A549 (cell line): ENCODE measurements at regions not wholly inside any gene's neighbourhood (a gene's known extent, or its start where the extent isn't known, plus 50 kb on each side); places are given as distances from the start of the nearest gene placed in this dataset.

Experiments
- ATAC-seq, 2 experiments: fragments of 200-7000 bp in 1 of 2; fragments of >200 bp in 1 of 2; cut with Nextera tagmentation in 1 of 2; cut with Tn5 transposase in 1 of 2; 3 replicates each; pipeline versions ENCODE4 v1.8.0 to v1.9.1; 2018 to 2020; ENCODE audit warnings: mild to moderate bottlenecking in 1 of 2, moderate library complexity in 1 of 2
- CTCF ChIA-PET: fragments of 300-600 bp; sonication (Branson Sonifier 250); formaldehyde crosslinking; extraction: SDS; loops from one replicate; lab custom pipeline; 2021; ENCODE audit warnings: antibody characterized with exemption, inconsistent platforms; lab: Yijun Ruan, JAX
- POLR2A ChIA-PET: fragments of 350-600 bp; formaldehyde crosslinking; extraction: SDS; loops from one replicate; lab custom pipeline; 2021; ENCODE audit warnings: antibody characterized with exemption, inconsistent platforms; lab: Yijun Ruan, JAX
- DNase-seq, 2 experiments: peaks; one replicate each; pipeline versions ENCODE4 v3.0.0 to v3.0.0-alpha.2; 2011 to 2016; ENCODE audit warnings: low read depth in 1 of 2, low spot score in 1 of 2
- FAIRE-seq: peaks from 2 replicates; lab custom pipeline; 2011; peaks lifted over from hg19 to GRCh38; lab: Jason Lieb, UNC
- H3K27ac ChIP-seq, 2 experiments: fragments of >200 bp; sonication (Bioruptor Twin); formaldehyde crosslinking; 3 replicates each; pipeline ENCODE4 v1.5.1; 2016 to 2017
- H3K4me1 ChIP-seq: fragments of >200 bp; sonication (Bioruptor Twin); formaldehyde crosslinking; 3 replicates; pipeline ENCODE4 v1.6.1; 2016
- H3K4me2 ChIP-seq: fragments of >200 bp; sonication (Bioruptor Twin); formaldehyde crosslinking; 3 replicates; pipeline ENCODE4 v1.6.1; 2016
- H3K4me3 ChIP-seq: fragments of >200 bp; sonication (Bioruptor Twin); formaldehyde crosslinking; 3 replicates; pipeline ENCODE4 v1.5.1; 2016
- H3K9me3 ChIP-seq: fragments of >200 bp; sonication (Bioruptor Twin); formaldehyde crosslinking; 3 replicates; pipeline ENCODE4 v1.6.1; 2016
- CBX8 ChIP-seq: fragments of 200-600 bp; sonication (generic); IDR thresholded peaks from 2 replicates; pipeline ENCODE4 v1.6.1; 2016
- CEBPB ChIP-seq, 2 experiments: fragments of >200 bp in 1 of 2; sonication (Bioruptor Twin) in 1 of 2; formaldehyde crosslinking in 1 of 2; IDR thresholded peaks; 2 replicates each; pipeline ENCODE4 v1.6.1; 2012 to 2016
- EHF ChIP-seq: fragments of 250-450 bp; sonication (Bioruptor Pico); IDR thresholded peaks from 2 replicates; pipeline ENCODE4 v1.5.0; 2020; ENCODE audit warnings: mild to moderate bottlenecking
- EHMT2 ChIP-seq: fragments of 200-600 bp; sonication (generic); IDR thresholded peaks from 2 replicates; pipeline ENCODE4 v1.6.1; 2016; ENCODE audit warnings: antibody characterized with exemption, low read depth, mild to moderate bottlenecking, moderate library complexity
- EP300 ChIP-seq, 2 experiments: fragments of >200 bp; sonication (Bioruptor Twin); formaldehyde crosslinking; IDR thresholded peaks; 2 replicates in 1 of 2; 3 replicates in 1 of 2; pipeline ENCODE4 v1.6.1; 2016 to 2017
- FOSB ChIP-seq: fragments of 250-450 bp; sonication (Bioruptor Pico); IDR thresholded peaks from 2 replicates; pipeline ENCODE4 v1.5.0; 2020; ENCODE audit warnings: mild to moderate bottlenecking, moderate library complexity
- GATA3 ChIP-seq: IDR thresholded peaks from 2 replicates; pipeline ENCODE4 v1.6.1; 2012; ENCODE audit warnings: borderline replicate concordance
- HOXB13 ChIP-seq: fragments of 250-450 bp; sonication (Bioruptor Pico); IDR thresholded peaks from 2 replicates; pipeline ENCODE4 v1.5.0; 2020; ENCODE audit warnings: low read depth, mild to moderate bottlenecking, moderate library complexity
- MYC ChIP-seq: IDR thresholded peaks from 2 replicates; pipeline ENCODE4 v1.6.1; 2012; ENCODE audit warnings: mild to moderate bottlenecking, inconsistent platforms, low read length, improper control_type of control experiment, borderline replicate concordance
- PHF8 ChIP-seq: fragments of 200-600 bp; sonication (generic); IDR thresholded peaks from 2 replicates; pipeline ENCODE4 v1.6.1; 2016; ENCODE audit warnings: low read depth, mild to moderate bottlenecking, antibody characterized with exemption, moderate library complexity, borderline replicate concordance
- POLR2A ChIP-seq: IDR thresholded peaks from 2 replicates; pipeline ENCODE4 v1.6.1; 2012; ENCODE audit warnings: mild to moderate bottlenecking, low read length
- POLR2AphosphoS2 ChIP-seq: conservative IDR thresholded peaks from 2 replicates; pipeline ENCODE4 v1.6.1; 2012; ENCODE audit warnings: low read length, improper control_type of control experiment, inconsistent platforms
- RAD21 ChIP-seq, 2 experiments: fragments of >200 bp in 1 of 2; sonication (Bioruptor Twin) in 1 of 2; formaldehyde crosslinking in 1 of 2; IDR thresholded peaks in 1 of 2; conservative IDR thresholded peaks in 1 of 2; 2 replicates in 1 of 2; 3 replicates in 1 of 2; pipeline ENCODE4 v1.6.1; 2012 to 2018; ENCODE audit warnings: inconsistent platforms in 1 of 2
- RNF2 ChIP-seq: fragments of 200-600 bp; sonication (generic); IDR thresholded peaks from 2 replicates; pipeline ENCODE4 v1.6.1; 2016; ENCODE audit warnings: low read depth, mild to moderate bottlenecking, antibody characterized with exemption, moderate library complexity, borderline replicate concordance
- TFCP2L1 ChIP-seq: fragments of 250-450 bp; sonication (Bioruptor Pico); IDR thresholded peaks from 2 replicates; pipeline ENCODE4 v1.5.0; 2021; ENCODE audit warnings: mild to moderate bottlenecking
- ZSCAN20 ChIP-seq: fragments of 250-450 bp; sonication (Bioruptor Pico); IDR thresholded peaks from 2 replicates; pipeline ENCODE4 v1.8.0; 2022; ENCODE audit warnings: mild to moderate bottlenecking, moderate library complexity
- WGBS: methylation state at CpG from one replicate; pipeline ENCODE4 v1.1.6; 2017; ENCODE audit errors: missing lambda C conversion rate; 5-methylcytosine and 5-hydroxymethylcytosine counted together
- TF ChIP-seq, protein P1 (sequence below): IDR thresholded peaks from 2 replicates; pipeline ENCODE4 v1.6.1; 2012
- TF ChIP-seq, protein P2 (sequence below): fragments of >200 bp; sonication (Bioruptor Twin); formaldehyde crosslinking; IDR thresholded peaks from 2 replicates; pipeline ENCODE4 v1.6.1; 2016
- TF ChIP-seq, protein P3 (sequence below): fragments of 250-450 bp; sonication (Bioruptor Pico); IDR thresholded peaks from 2 replicates; pipeline ENCODE4 v1.5.0; 2020; ENCODE audit warnings: low read depth, mild to moderate bottlenecking, moderate library complexity
- TF ChIP-seq, protein P4 (sequence below): fragments of >200 bp; sonication (Bioruptor Twin); formaldehyde crosslinking; IDR thresholded peaks from 3 replicates; pipeline ENCODE4 v1.6.1; 2016

DNA sequence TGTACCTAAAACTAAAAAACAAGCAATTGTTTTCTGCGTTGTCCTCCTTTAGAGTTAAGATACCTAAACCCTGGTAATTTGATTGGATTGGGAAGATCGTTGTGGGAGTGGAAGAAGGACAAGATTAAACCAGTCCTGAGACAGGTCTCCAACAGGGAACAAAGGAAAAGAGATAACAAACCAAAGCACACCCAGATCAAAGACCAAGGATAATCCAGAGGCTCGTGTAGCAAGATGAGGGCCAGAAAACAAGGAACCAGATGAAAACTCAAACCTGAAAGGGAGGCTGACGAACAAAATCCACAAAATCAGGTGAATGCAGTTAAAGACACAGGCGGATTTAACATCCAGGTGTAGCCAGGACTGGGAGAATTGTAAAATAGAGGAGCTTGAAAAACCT is 618.1 kb downstream of the SLCO4C1 start:
- ATAC-seq (peak in 1 of 2 experiments; percentile 23; a peak in 2 of 6 replicates), DNase-seq (no peak), FAIRE-seq (no peak)
- WGBS: 46% methylated on average over 5 of the region's 5 CpGs
- no peak for TF ChIP-seq EHF (CRISPR knock-in tag)
- TF ChIP-seq, protein P1, sequence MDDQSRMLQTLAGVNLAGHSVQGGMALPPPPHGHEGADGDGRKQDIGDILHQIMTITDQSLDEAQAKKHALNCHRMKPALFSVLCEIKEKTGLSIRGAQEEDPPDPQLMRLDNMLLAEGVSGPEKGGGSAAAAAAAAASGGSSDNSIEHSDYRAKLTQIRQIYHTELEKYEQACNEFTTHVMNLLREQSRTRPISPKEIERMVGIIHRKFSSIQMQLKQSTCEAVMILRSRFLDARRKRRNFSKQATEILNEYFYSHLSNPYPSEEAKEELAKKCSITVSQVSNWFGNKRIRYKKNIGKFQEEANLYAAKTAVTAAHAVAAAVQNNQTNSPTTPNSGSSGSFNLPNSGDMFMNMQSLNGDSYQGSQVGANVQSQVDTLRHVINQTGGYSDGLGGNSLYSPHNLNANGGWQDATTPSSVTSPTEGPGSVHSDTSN: no peak
- no peak overlapping the region for H3K27ac ChIP-seq
- H3K9me3 ChIP-seq: no peaks in the 10 kb centered on the region
- H3K4me3 ChIP-seq: no peak overlapping the region
- CTCF ChIA-PET: interaction anchor here (0.6 to 2.1 kb wide), 10 partner anchors 9 to 1254 kb away, joined by 3 to 10 read pairs (median 4); no protein-coding TSS in a partner anchor
- POLR2A ChIA-PET: no interaction called here
- 0 out of 3 replicates have a peak, but pooled peaks cover 19% of the 10 kb centered on the region for H3K4me1 ChIP-seq
- H3K4me2 ChIP-seq: peak overlapping the region; percentile 62

DNA sequence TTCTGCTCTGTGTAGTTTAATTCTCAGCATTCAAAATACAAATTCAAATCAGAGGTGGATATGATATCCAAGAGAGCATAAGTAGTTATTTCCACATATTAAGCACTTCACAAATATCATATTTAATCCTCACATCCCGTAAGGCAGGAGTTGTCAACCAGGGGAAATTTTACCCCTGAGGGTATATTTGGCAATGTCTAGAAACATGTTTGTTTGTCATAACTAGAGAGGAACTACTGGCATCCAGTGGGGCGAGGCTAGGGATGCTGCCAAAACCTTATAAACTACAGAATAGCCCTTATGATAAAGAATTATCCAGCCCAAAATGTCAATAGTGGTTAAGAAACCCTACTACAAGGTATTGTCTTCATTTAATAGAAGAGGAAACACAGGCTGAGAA is 619.4 kb downstream of the SLCO4C1 start:
- ATAC-seq (peak in 1 of 2 experiments; percentile 44; a peak in 3 of 6 replicates), FAIRE-seq (no peak), DNase-seq (peak in 1 of 2 experiments; percentile 53)
- Histone ChIP-seq H3K4me1 (0 out of 3 replicates have a peak, but pooled peaks cover 19% of the 10 kb centered on the region), H3K4me2 (peak overlapping the region; percentile 19), H3K4me3 (no peak overlapping the region), H3K27ac (no peak overlapping the region; a peak in 1 of 6 replicates), H3K9me3 (no peaks in the 10 kb centered on the region)
- POLR2A ChIA-PET: no interaction called here
- CTCF ChIA-PET: interaction anchor here (0.7 kb wide), 1 partner anchor 17 kb away, joined by 3 read pairs; no protein-coding TSS in a partner anchor
- TF ChIP-seq GATA3 (peak; percentile 31; the same call in 1 of the 2 replicates), MYC (no peak), HOXB13 (CRISPR knock-in tag) (no peak), ZSCAN20 (no peak), CEBPB (IDR thresholded peaks at IDR 0.05) (peak in 1 of 2 experiments; percentile 41; a peak in 1 of 4 replicates), RNF2 (no peak)
- TF ChIP-seq, protein P2, sequence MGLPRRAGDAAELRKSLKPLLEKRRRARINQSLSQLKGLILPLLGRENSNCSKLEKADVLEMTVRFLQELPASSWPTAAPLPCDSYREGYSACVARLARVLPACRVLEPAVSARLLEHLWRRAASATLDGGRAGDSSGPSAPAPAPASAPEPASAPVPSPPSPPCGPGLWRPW: no peak
- whole genome bisulfite sequencing: 7% methylated on average over 2 of the region's 2 CpGs

DNA sequence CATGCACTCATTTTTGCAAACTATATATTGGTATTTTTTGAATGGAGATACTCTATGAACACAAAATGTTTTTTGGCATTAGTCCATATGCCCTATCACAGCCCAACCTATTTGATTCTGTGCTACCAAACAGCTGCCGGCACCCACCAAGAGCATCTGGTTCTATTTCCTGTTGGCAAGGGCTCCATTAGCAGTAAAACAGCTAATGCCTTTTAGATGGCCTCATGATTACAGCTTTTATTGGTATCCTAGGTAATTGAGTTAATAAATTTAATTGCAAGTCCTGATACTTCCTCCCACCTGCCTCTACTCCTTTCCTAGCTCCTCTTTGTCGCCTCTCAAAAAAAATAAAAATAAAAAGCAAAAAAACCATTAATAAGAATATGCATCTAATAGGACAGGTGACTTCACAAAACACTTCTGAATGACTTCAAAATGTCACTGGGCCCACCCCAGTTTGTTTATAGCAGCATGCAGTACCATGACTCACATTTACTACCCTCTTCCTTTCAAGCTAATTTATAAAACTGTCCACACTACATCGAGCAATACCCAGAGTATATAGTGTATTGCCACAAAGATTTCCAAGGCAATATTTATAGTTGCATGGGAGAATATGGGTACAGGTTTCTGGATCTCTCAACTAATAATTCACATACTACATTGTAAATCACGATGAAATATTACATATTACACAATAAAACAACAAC is 620.4 kb downstream of the SLCO4C1 start:
- Histone ChIP-seq H3K27ac (no peak overlapping the region), H3K9me3 (no peaks in the 10 kb centered on the region), H3K4me2 (peak overlapping the region; percentile 19; the same call in 1 of the 3 replicates), H3K4me3 (no peak overlapping the region), H3K4me1 (0 out of 3 replicates have a peak, but pooled peaks cover 19% of the 10 kb centered on the region)
- POLR2A ChIA-PET: no interaction called here
- FAIRE-seq (no peak), ATAC-seq (peak in 1 of 2 experiments; percentile 20; a peak in 2 of 6 replicates), DNase-seq (peak in 1 of 2 experiments; percentile 19)
- TF ChIP-seq CBX8 (no peak), RAD21 (conservative IDR thresholded peaks at IDR 0.05 in 1 of 2, IDR thresholded peaks at IDR 0.05 in 1 of 2) (no peak), EHF (CRISPR knock-in tag) (no peak), MYC (no peak), CEBPB (IDR thresholded peaks at IDR 0.05) (0 out of 4 replicates have a peak, but pooled peaks of 1 of the 2 experiments have one; percentile 21), POLR2A (no peak), EP300 (IDR thresholded peaks at IDR 0.05) (no peak)
- 38% methylated on average over 4 of the region's 4 CpGs for WGBS
- CTCF ChIA-PET: no interaction called here

DNA sequence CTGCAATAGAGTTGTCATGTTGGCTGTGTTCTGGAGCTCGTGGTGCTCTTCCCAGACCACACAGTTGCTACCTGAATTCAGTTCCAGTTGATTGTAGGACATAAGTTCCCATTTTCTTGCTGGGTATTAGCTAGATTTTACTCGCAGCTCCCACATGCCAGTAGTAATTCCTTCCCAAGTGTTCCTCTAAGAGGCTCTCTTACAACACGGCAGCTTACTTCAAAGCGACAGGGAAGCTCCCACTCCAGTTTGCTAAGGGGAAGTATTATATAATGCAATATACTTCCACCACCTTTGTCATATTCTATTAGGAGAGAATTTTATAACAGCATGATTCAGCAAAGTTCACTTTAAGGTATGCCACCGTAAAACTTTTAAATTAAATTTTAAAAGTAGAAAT is 623.0 kb downstream of the SLCO4C1 start:
- FAIRE-seq: no peak
- POLR2A ChIA-PET: no interaction called here
- 83% methylated on average over 5 of the region's 5 CpGs for WGBS

More for the DNA sequence above, 623.0 kb downstream of the SLCO4C1 start:
- no peak for ATAC-seq
- TF ChIP-seq, protein P3, sequence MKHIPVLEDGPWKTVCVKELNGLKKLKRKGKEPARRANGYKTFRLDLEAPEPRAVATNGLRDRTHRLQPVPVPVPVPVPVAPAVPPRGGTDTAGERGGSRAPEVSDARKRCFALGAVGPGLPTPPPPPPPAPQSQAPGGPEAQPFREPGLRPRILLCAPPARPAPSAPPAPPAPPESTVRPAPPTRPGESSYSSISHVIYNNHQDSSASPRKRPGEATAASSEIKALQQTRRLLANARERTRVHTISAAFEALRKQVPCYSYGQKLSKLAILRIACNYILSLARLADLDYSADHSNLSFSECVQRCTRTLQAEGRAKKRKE: no peak
- TF ChIP-seq RNF2 (no peak), MYC (no peak), FOSB (CRISPR knock-in tag) (no peak), ZSCAN20 (no peak), TFCP2L1 (CRISPR knock-in tag) (no peak), EHMT2 (no peak), PHF8 (no peak), POLR2AphosphoS2 (no peak)
- TF ChIP-seq, protein P4, sequence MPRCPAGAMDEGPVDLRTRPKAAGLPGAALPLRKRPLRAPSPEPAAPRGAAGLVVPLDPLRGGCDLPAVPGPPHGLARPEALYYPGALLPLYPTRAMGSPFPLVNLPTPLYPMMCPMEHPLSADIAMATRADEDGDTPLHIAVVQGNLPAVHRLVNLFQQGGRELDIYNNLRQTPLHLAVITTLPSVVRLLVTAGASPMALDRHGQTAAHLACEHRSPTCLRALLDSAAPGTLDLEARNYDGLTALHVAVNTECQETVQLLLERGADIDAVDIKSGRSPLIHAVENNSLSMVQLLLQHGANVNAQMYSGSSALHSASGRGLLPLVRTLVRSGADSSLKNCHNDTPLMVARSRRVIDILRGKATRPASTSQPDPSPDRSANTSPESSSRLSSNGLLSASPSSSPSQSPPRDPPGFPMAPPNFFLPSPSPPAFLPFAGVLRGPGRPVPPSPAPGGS: no peak
- 0 out of 3 replicates have a peak, but pooled peaks cover 6% of the 10 kb centered on the region for H3K4me1 ChIP-seq
- H3K27ac ChIP-seq: no peak overlapping the region
- no peak for DNase-seq
- H3K9me3 ChIP-seq: no peaks in the 10 kb centered on the region
- H3K4me2 ChIP-seq: no peak overlapping the region
- CTCF ChIA-PET: no interaction called here
- no peak overlapping the region for H3K4me3 ChIP-seq
